Dermis microvascular lymphatic vessel endothelial cell (primary cell): ENCODE measurements at regions not wholly inside any gene's neighbourhood (a gene's known extent, or its start where the extent isn't known, plus 50 kb on each side); places are given as distances from the start of the nearest gene placed in this dataset.
A peak's percentile ranks its signal among the peaks of the same experiment; 100 is the strongest.
"Not testable (repeated sequence)": the region's sequence is repeated elsewhere in the genome, so short reads cannot be mapped to it uniquely, and the experiment has no call there.

ENCODE experiments used
- DNase-seq, 2 donors: peaks; one replicate each; pipeline versions ENCODE4 v3.0.0 to v3.0.0-alpha.2; 2010; ENCODE audit warnings: low read depth in 2 of 2

- no peak for DNase-seq
These were observed 654.9 kb upstream of the GBE1 start for GRCh38 chr3:82416349-82416748.

GRCh38 chr3:82413171-82413570, 651.7 kb upstream of the GBE1 start:
- no peak for DNase-seq

- DNase-seq, result no peak
These were observed 648.9 kb upstream of the GBE1 start for GRCh38 chr3:82410366-82410765.

- no peak for DNase-seq
These were observed 648.4 kb upstream of the GBE1 start for GRCh38 chr3:82409842-82410241.

GRCh38 chr3:82392203-82392775, 630.8 kb upstream of the GBE1 start:
- DNase-seq, result no peak

GRCh38 chr3:82390868-82391267, 629.4 kb upstream of the GBE1 start:
- DNase-seq, result no peak

- no peak for DNase-seq
These were observed 625.2 kb upstream of the GBE1 start for GRCh38 chr3:82386647-82387046.

- DNase-seq, result no peak
These were observed 622.7 kb upstream of the GBE1 start for GRCh38 chr3:82384181-82384580.

- DNase-seq, result no peak
These were observed 621.4 kb upstream of the GBE1 start for GRCh38 chr3:82382831-82383230.

GRCh38 chr3:82378392-82378791, 616.9 kb upstream of the GBE1 start:
- DNase-seq, result no peak

- DNase-seq, result no peak
These were observed 615.4 kb upstream of the GBE1 start for GRCh38 chr3:82376883-82377282.

GRCh38 chr3:82373833-82374232, 612.4 kb upstream of the GBE1 start:
- DNase-seq, result not testable (repeated sequence)

GRCh38 chr3:82364827-82365226, 603.4 kb upstream of the GBE1 start:
- DNase-seq, result no peak

GRCh38 chr3:82363131-82363530, 601.7 kb upstream of the GBE1 start:
- no peak for DNase-seq

GRCh38 chr3:82355228-82355627, 593.8 kb upstream of the GBE1 start:
- DNase-seq, result no peak

- DNase-seq, result no peak
These were observed 592.8 kb upstream of the GBE1 start for GRCh38 chr3:82354228-82354627.

- no peak for DNase-seq
These were observed 592.1 kb upstream of the GBE1 start for GRCh38 chr3:82353306-82354171.

- DNase-seq, result no peak
These were observed 586.1 kb upstream of the GBE1 start for GRCh38 chr3:82347585-82347984.

GRCh38 chr3:82342521-82342920, 581.1 kb upstream of the GBE1 start:
- DNase-seq, result no peak

- peak in 1 of 2 donors; percentile 1 for DNase-seq
These were observed 567.9 kb upstream of the GBE1 start for GRCh38 chr3:82329300-82329699.

GRCh38 chr3:82311901-82312300, 550.5 kb upstream of the GBE1 start:
- no peak for DNase-seq

GRCh38 chr3:82308755-82309154, 547.3 kb upstream of the GBE1 start:
- DNase-seq, result no peak

- no peak for DNase-seq
These were observed 544.7 kb upstream of the GBE1 start for GRCh38 chr3:82306189-82306588.
